ENCODE measurements at regions not wholly inside any gene's neighbourhood (a gene's known extent, or its start where the extent isn't known, plus 50 kb on each side); places are given as distances from the start of the nearest gene placed in this dataset.

GRCh38 chr12:123077298-123078119 is 73.4 kb downstream of the PITPNM2 start:
- TF ChIP-seq CTCF (IDR thresholded peaks at IDR 0.05; ENCODE audit: low read depth, low read length) (no peak), EZH2phosphoT487 (IDR thresholded peaks at IDR 0.05; ENCODE audit: low read depth) (no peak)

Data from OCI-LY3 (cell line).